Colon (tissue), 2 donors: ENCODE measurements at regions not wholly inside any gene's neighbourhood (a gene's known extent, or its start where the extent isn't known, plus 50 kb on each side); places are given as distances from the start of the nearest gene placed in this dataset.
A peak's percentile ranks its signal among the peaks of the same experiment; 100 is the strongest.

Experiments
- FAIRE-seq: peaks from 2 replicates; lab custom pipeline; 2012; peaks lifted over from hg19 to GRCh38; lab: Jason Lieb, UNC
- donor health status: control.
- donor health status: control.

DNA sequence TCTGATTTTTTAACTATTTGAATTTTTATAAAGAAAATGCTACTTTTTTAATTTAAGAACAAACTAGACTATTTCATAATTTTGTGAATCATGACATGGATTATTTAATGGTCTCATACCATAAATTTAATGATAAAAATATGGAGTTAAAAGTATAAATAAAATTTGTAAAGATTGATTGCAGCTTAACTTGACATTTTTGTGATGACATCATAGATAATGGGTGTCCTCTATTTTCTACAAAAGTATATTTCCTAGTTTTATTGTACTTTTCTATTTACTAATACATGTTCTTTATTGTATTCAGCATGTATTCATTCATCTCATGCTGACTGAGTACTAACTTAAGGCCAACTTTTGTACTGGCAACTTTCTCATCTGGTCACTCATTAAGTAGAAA is 1096.5 kb downstream of the NR2F1-AS1 start:
- FAIRE-seq: no peak

- no peak for FAIRE-seq
These were observed 1090.0 kb upstream of the ARRDC3 start for GRCh38 chr5:92472981-92473566.

DNA sequence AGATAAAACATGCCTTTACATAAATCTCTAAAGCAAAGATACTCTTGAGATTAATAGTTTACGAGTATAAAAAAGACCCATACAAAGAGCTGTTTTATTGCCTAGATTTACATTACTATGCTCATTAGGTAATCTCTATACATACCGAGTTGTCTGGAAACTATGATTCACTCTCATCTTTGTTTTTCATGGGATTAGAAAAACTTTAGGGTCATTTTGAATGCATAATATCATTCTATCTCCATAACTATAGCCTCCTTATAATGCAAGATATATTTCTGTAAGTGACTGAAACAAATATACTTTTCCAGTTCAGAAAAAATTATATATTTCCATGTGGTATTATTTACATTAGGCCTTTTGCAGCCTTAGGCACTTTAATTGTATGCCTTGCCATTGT is 1088.7 kb upstream of the ARRDC3 start:
- no peak for FAIRE-seq

GRCh38 chr5:92470770-92471169 is 1087.7 kb upstream of the ARRDC3 start:
- no peak for FAIRE-seq

GRCh38 chr5:92468295-92468694 is 1085.2 kb upstream of the ARRDC3 start:
- FAIRE-seq: no peak

GRCh38 chr5:92467695-92468094 is 1084.6 kb upstream of the ARRDC3 start:
- no peak for FAIRE-seq

DNA sequence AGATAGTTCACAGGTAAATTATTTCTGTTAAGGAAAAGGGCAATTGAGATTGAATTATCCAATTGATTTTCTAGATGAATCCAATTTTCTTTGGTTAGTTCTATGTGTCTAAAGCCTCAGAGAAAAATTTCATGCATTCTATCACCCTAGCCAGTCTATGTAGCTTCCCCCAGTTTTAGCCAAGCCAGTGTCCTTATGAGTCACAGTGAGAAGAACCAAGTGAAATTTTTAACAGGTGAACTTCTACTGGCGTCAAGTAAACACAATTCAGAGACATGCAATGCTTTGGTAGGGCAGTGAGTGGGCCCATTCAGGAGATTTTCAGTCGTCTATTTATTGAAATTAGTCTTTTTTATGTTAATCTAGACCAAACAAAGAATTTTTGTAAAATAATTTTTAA is 1077.4 kb upstream of the ARRDC3 start:
- FAIRE-seq: no peak

GRCh38 chr5:92459654-92460053 is 1076.5 kb upstream of the ARRDC3 start:
- FAIRE-seq: no peak

- FAIRE-seq: no peak
These were observed 1071.9 kb upstream of the ARRDC3 start for GRCh38 chr5:92455011-92455410.

- FAIRE-seq: no peak
These were observed 1061.8 kb upstream of the ARRDC3 start for GRCh38 chr5:92444888-92445287.

DNA sequence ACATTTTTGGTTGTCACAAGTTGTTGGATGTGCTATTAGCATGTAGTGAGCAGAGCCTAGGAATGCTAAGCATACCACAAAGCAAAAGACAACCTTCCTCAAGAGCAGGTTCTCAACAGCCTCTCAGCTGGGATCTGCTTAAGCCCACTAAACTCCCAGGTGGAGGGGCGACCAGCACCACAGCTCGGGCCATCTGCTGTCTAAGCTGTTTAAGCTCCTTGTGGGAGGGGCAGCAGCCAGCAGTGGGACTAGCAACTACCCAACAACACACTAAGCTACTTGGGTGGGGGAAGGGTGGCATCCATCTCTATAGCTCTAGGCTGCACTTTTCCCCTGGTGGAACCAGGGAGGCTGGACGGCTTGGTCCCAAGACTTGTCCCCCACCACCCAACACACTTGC is 1052.7 kb upstream of the ARRDC3 start:
- no peak for FAIRE-seq

DNA sequence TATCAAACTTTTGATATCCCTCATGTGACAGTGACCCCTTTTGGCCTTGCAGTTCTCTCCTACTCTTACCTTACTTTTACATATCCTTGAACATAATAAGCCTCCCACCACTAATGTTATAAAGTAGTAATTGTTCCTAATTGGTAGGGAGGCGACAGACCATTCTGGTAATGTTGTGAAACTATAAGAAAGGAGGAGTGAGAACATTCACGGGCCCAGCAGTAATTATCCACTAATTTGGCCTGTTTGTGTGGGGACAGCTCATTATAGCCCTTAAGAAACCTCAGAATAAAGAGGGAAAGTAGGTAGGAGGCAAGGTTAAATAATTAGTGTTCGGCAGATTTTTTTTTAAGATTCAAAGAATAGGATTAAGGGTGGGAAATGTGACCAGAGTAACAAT is 1046.5 kb upstream of the ARRDC3 start:
- FAIRE-seq: no peak

DNA sequence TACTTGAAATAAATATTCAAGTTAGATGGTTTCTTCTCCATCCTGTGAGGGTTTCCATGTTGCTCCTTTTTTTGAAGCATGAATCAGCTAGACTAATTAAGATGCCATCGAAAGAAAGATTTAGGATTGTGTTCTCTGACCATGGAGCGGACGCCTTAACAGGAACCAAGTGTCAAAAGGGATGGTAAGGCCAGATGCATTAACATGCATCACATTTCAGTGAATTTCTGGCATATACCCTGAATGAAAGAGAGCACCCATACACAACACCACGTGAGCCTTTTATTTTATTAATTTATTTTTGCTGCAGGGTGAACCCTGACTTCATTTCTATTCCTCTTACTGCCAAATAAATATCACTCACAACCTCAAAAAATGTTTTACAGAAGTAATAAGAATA is 1045.3 kb upstream of the ARRDC3 start:
- no peak for FAIRE-seq

DNA sequence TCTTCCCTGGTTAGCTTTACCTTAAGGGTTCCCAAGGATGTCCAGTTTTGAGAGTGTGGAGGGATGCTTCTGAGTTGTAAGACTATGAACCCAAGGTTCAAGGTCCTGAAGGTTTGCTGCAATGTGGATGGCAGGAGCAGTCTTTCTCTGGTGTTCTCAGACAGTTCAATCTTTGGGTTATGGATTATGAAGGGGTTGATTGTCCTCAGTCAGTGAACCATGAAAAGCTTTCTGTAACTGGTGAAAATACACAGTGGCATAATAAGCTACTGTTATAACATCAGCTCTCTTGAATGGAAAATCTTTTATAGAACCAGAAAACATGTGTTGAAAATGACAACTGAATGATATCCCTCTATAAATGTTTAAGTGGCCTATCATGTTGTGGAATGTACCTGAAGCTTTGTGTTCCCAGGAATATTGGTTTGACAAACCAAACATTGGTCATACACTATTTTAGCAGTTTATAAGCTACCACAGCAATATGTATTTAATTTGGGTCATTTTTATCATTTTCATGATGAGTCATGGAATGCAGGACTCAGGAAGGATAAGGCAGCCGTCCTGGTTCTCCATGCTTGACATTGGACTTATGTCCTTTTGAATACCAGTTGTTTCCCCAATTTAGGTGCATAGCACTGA is 1041.8 kb upstream of the ARRDC3 start:
- no peak for FAIRE-seq

DNA sequence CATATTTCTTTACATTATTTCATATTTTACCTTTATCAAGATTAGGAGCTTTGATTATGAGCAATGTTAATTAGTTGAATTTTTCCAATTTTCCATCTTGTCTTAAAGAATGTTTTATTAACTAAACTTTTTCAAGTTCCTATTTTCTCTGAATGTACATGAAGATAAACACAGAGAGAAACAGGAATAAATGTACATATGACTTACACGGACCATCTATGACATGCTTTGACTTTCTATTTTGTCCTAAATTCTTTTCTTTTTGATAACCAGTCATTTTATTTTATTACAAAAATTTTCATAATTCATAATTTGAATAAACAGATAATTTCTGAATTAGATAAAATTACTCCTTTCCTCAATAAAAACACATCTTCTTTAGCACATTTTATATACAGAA is 1038.8 kb upstream of the ARRDC3 start:
- FAIRE-seq: peak; percentile 49

GRCh38 chr5:92421196-92421595 is 1038.1 kb upstream of the ARRDC3 start:
- no peak for FAIRE-seq

- FAIRE-seq: no peak
These were observed 1036.1 kb upstream of the ARRDC3 start for GRCh38 chr5:92419261-92419660.

GRCh38 chr5:92418341-92418740 is 1035.2 kb upstream of the ARRDC3 start:
- FAIRE-seq: no peak

DNA sequence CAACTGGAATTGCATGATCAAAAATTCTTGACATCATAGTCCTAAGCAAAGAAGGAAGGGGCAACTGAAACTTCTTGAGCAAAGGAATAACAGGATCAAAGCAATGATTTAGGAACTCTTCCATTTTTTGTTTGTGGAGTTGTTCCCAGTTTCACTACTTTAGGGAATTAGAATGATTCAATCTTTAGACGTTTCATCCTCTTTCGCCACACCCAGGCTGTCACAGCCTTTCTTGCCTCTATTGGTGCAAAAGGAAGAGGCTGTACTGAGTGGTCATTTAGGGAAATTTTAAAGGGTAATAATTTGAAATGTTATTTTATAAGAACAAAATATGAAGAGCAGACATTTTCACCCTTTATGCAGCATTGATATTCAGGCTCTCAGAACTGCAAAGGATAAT is 1026.0 kb upstream of the ARRDC3 start:
- no peak for FAIRE-seq

DNA sequence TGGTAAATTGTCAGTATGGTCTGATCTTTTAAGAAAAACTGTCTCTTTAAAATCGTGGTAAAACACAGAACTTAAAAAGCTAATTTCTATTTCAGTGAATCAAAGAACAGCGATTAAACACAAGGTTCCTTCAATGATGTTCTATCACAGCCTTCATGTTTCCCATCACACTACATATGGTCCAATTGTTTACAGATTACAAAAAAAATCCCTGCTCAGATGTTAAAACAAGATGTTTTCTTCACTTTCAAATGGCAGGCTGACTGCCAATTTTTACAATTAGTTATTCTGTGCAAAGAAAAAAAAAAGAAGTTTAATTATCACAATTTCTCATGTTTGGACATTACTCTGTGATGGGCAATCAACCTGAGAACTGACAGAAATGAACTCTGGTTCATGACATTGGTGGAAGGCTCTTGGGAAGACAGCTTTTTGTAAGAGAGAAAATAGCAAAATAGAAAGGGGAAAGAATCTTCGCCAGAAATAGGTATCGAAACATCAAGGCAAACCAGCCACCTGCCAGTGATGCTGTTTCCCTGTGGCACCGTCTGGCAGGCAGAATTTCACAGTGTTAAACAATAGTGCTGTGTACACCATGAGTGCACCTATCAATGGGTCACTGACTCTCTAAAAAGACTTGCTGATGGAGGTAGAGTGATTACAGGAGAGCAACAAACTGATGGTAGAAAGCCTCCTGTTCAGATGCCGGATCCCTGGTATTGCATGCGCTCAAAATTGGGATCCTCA is 1020.0 kb upstream of the ARRDC3 start:
- FAIRE-seq: no peak

GRCh38 chr5:92402045-92402444 is 1018.9 kb upstream of the ARRDC3 start:
- no peak for FAIRE-seq

- no peak for FAIRE-seq
These were observed 1018.4 kb upstream of the ARRDC3 start for GRCh38 chr5:92401492-92401891.

- FAIRE-seq: no peak
These were observed 1011.8 kb upstream of the ARRDC3 start for GRCh38 chr5:92394936-92395335.

GRCh38 chr5:92390657-92391056 is 1007.5 kb upstream of the ARRDC3 start:
- no peak for FAIRE-seq
